Endothelial cell of umbilical vein (primary cell): ENCODE measurements at regions not wholly inside any gene's neighbourhood (a gene's known extent, or its start where the extent isn't known, plus 50 kb on each side); places are given as distances from the start of the nearest gene placed in this dataset.

ENCODE experiments used
- CTCF ChIP-seq, 2 donors: IDR thresholded peaks; 1 replicate in 1 of 2; 2 replicates in 1 of 2; pipeline ENCODE4 v1.5.1; 2011; ENCODE audit warnings: low read length in 2 of 2, mild to moderate bottlenecking in 2 of 2, moderate library complexity in 2 of 2, control low read depth in 1 of 2, inconsistent platforms in 1 of 2, low read depth in 1 of 2; ENCODE audit not compliant: insufficient read depth in 1 of 2; ENCODE audit errors: extremely low read depth in 1 of 2
- EZH2 ChIP-seq: IDR thresholded peaks from 2 replicates; pipeline ENCODE4 v1.6.1; 2012; ENCODE audit warnings: borderline replicate concordance, low read depth, mild to moderate bottlenecking, moderate library complexity, low read length, inconsistent platforms; ENCODE audit not compliant: severe bottlenecking
- FOS ChIP-seq: IDR thresholded peaks from 2 replicates; pipeline ENCODE4 v1.6.1; 2011; ENCODE audit warnings: mild to moderate bottlenecking, low read length, moderate library complexity, borderline replicate concordance; ENCODE audit not compliant: insufficient read depth
- MAX ChIP-seq: IDR thresholded peaks from 2 replicates; pipeline ENCODE4 v1.6.1; 2011; ENCODE audit not compliant: insufficient read depth, insufficient read length
- POLR2A ChIP-seq: IDR thresholded peaks from 2 replicates; pipeline ENCODE4 v1.6.1; 2012; ENCODE audit warnings: low read depth, mild to moderate bottlenecking, control low read depth, low read length
- POLR2AphosphoS5 ChIP-seq: IDR thresholded peaks from 2 replicates; pipeline ENCODE4 v1.6.1; 2012; ENCODE audit warnings: low read depth, mild to moderate bottlenecking, control low read depth, low read length, moderate library complexity; ENCODE audit not compliant: insufficient read depth

GRCh38 chr6:74976701-74977100, 229.2 kb downstream of the COL12A1 start:
- TF ChIP-seq MAX (no peak), CTCF (IDR thresholded peaks at IDR 0.05; ENCODE audit: extremely low read depth in 1 of 2, insufficient read depth in 1 of 2, low read depth in 1 of 2, low read length in 2 of 2) (no peak), POLR2AphosphoS5 (no peak), EZH2 (no peak), POLR2A (no peak), FOS (no peak)
